ENCODE measurements at regions not wholly inside any gene's neighbourhood (a gene's known extent, or its start where the extent isn't known, plus 50 kb on each side); places are given as distances from the start of the nearest gene placed in this dataset.
"Not testable (repeated sequence)": the region's sequence is repeated elsewhere in the genome, so short reads cannot be mapped to it uniquely, and the experiment has no call there.

DNA sequence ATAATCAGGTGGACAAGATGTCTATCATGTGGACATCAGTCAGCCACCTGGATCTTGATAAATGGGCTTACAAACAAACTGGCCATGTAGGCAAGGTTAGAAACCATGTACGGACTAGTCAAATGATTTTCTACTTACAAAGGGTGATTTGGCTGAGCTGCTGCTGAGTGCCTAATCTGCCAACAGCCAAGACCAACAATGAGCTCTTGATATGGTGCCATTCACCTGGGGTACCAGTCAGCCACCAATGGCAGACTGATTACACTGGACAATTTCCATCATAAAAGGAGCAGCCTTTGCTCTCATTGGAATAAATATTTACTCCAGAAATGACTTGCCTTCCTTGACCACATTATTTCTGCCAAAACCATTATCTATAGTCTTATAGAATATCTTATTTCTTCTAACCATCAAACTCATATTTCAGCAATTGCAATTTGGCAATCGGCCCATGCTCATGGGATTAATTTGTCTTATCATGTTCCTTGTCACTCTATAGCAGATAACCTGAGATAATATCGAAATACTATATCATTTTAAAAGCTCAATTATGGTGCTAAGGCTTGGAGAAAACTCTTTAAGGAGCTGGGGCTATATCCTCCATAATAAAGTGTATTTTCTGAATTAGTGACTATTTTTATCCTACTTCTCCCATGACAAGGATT is 135.1 kb downstream of the SLC25A46 start:
- 17% methylated on average over 2 of the region's 3 CpGs for WGBS (ENCODE audit: insufficient coverage)
- no peak for TF ChIP-seq CTCF (IDR thresholded peaks at IDR 0.05)
- ATAC-seq (no peak), DNase-seq (no peak)
- no peaks in the 10 kb centered on the region for H3K4me1 Mint-ChIP-seq
- no peak overlapping the region for H3K4me3 Mint-ChIP-seq
- H3K27ac ChIP-seq (ENCODE audit: low read length): no peak overlapping the region
- H3K27me3 ChIP-seq (ENCODE audit: control insufficient read depth, insufficient read depth, low read length): no peaks in the 10 kb centered on the region
- H3K9me3 ChIP-seq (ENCODE audit: control insufficient read depth, insufficient read depth, low read length): peaks cover 4% of the 10 kb centered on the region
- H3K36me3 ChIP-seq (ENCODE audit: control insufficient read depth, insufficient read depth, low read length): no peaks in the 10 kb centered on the region
- H3K27me3 Mint-ChIP-seq (ENCODE audit: low read depth in 2 of 2): no peaks in the 10 kb centered on the region
- no peak overlapping the region for H3K27ac Mint-ChIP-seq
- no peak overlapping the region for H3K4me3 ChIP-seq (ENCODE audit: low read length)
- H3K4me1 ChIP-seq (ENCODE audit: control insufficient read depth, insufficient read depth, low read length): no peaks in the 10 kb centered on the region
- no peaks in the 10 kb centered on the region for H3K36me3 Mint-ChIP-seq
- H3K9me3 Mint-ChIP-seq: peaks cover 10 to 14% of the 10 kb centered on the region in 2 donors
- intact Hi-C loops (cut with micrococcal nuclease): no loop called here

GRCh38 chr5:110875115-110875514 is 136.3 kb downstream of the SLC25A46 start:
- intact Hi-C loops (cut with micrococcal nuclease); H3K4me1 ChIP-seq (ENCODE audit: control insufficient read depth, insufficient read depth, low read length); ATAC-seq; H3K9me3 ChIP-seq (ENCODE audit: control insufficient read depth, insufficient read depth, low read length); DNase-seq; H3K4me3 ChIP-seq (ENCODE audit: low read length); H3K4me1 Mint-ChIP-seq; H3K27ac Mint-ChIP-seq; H3K4me3 Mint-ChIP-seq; H3K27ac ChIP-seq (ENCODE audit: low read length); H3K36me3 Mint-ChIP-seq; H3K27me3 ChIP-seq (ENCODE audit: control insufficient read depth, insufficient read depth, low read length); H3K36me3 ChIP-seq (ENCODE audit: control insufficient read depth, insufficient read depth, low read length); H3K27me3 Mint-ChIP-seq (ENCODE audit: low read depth in 2 of 2): not testable (repeated sequence)
- H3K9me3 Mint-ChIP-seq: peaks cover 9 to 12% of the 10 kb centered on the region in 2 donors

DNA sequence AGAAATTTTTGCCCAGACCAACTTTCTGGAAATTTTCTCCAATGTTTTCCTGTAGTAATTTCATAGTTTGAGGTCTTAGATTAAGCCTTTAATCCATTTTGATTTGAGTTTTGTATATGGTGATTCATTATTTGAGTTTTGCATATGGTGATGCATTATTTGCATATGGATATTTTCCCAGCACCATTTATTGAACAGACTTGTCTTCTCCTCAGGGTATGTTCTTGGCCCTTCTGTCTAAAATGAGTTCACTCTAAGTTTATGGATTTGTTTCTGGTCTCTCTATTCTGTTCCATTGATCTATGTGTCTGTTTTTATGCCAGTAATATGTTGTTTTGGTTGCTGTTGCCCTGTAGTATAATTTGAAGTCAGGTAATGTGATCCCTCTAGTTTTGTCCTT is 139.3 kb downstream of the SLC25A46 start:
- Histone ChIP-seq H3K27ac (ENCODE audit: low read length) (no peak overlapping the region), H3K9me3 (ENCODE audit: control insufficient read depth, insufficient read depth, low read length) (peaks cover 1% of the 10 kb centered on the region), H3K27me3 (ENCODE audit: control insufficient read depth, insufficient read depth, low read length) (no peaks in the 10 kb centered on the region), H3K4me1 (ENCODE audit: control insufficient read depth, insufficient read depth, low read length) (no peaks in the 10 kb centered on the region), H3K4me3 (ENCODE audit: low read length) (no peak overlapping the region), H3K36me3 (ENCODE audit: control insufficient read depth, insufficient read depth, low read length) (no peaks in the 10 kb centered on the region)
- no peak overlapping the region for H3K4me3 Mint-ChIP-seq
- H3K27me3 Mint-ChIP-seq (ENCODE audit: low read depth in 2 of 2): no peaks in the 10 kb centered on the region
- DNase-seq (no peak), ATAC-seq (no peak)
- TF ChIP-seq CTCF (IDR thresholded peaks at IDR 0.05): no peak
- no peak overlapping the region for H3K27ac Mint-ChIP-seq
- no peaks in the 10 kb centered on the region for H3K4me1 Mint-ChIP-seq
- no peaks in the 10 kb centered on the region for H3K36me3 Mint-ChIP-seq
- peaks cover 5 to 11% of the 10 kb centered on the region in 2 donors for H3K9me3 Mint-ChIP-seq
- intact Hi-C loops (cut with micrococcal nuclease): no loop called here

DNA sequence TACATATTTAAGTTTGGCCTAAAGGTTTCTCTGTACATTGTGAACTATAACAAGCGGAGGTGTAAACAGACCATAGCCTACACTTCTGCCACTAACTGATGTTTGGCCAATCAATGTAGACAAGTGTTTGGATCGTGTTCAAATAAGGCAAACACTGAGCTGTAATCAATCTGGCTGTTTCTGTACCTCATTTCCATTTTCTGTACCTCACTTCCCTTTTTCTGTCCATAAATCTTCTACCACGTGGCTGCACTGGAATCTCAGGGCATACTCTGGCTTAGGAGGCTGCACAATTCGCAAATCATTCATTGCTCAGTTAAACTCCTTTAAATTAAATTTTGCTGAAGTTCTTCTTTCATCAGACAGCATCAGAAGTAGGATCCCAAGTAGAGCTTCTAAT is 140.9 kb downstream of the SLC25A46 start:
- ATAC-seq (no peak), DNase-seq (no peak)
- Mint-ChIP-seq H3K36me3 (no peaks in the 10 kb centered on the region), H3K27me3 (ENCODE audit: low read depth in 2 of 2) (no peaks in the 10 kb centered on the region), H3K4me1 (no peaks in the 10 kb centered on the region), H3K27ac (no peak overlapping the region), H3K4me3 (no peak overlapping the region), H3K9me3 (peaks cover 8 to 11% of the 10 kb centered on the region in 2 donors)
- H3K9me3 ChIP-seq (ENCODE audit: control insufficient read depth, insufficient read depth, low read length): no peaks in the 10 kb centered on the region
- TF ChIP-seq CTCF (IDR thresholded peaks at IDR 0.05): no peak
- no peak overlapping the region for H3K27ac ChIP-seq (ENCODE audit: low read length)
- no peaks in the 10 kb centered on the region for H3K27me3 ChIP-seq (ENCODE audit: control insufficient read depth, insufficient read depth, low read length)
- WGBS (ENCODE audit: insufficient coverage): 35% methylated on average over 4 of the region's 4 CpGs
- intact Hi-C loops (cut with micrococcal nuclease): no loop called here
- H3K4me3 ChIP-seq (ENCODE audit: low read length): no peak overlapping the region
- no peaks in the 10 kb centered on the region for H3K36me3 ChIP-seq (ENCODE audit: control insufficient read depth, insufficient read depth, low read length)
- no peaks in the 10 kb centered on the region for H3K4me1 ChIP-seq (ENCODE audit: control insufficient read depth, insufficient read depth, low read length)
